Osteocyte (in vitro differentiated cells): ENCODE measurements at regions not wholly inside any gene's neighbourhood (a gene's known extent, or its start where the extent isn't known, plus 50 kb on each side); places are given as distances from the start of the nearest gene placed in this dataset.

Experiments used
- DNase-seq: peaks from one replicate; pipeline ENCODE4 v3.0.0; 2021; ENCODE audit warnings: mixed read lengths; ENCODE audit not compliant: unreplicated experiment; ENCODE audit errors: extremely low spot score
- H3K27ac Mint-ChIP-seq: one replicate; pipeline ENCODE4 v1.8.0; 2021; ENCODE audit warnings: mild to moderate bottlenecking, mixed read lengths; ENCODE audit not compliant: unreplicated experiment
- H3K27me3 Mint-ChIP-seq: one replicate; pipeline ENCODE4 v1.8.0; 2021; ENCODE audit warnings: mixed read lengths; ENCODE audit not compliant: unreplicated experiment
- H3K36me3 Mint-ChIP-seq: one replicate; pipeline ENCODE4 v1.8.0; 2021; ENCODE audit warnings: mixed read lengths; ENCODE audit not compliant: unreplicated experiment
- H3K4me1 Mint-ChIP-seq: one replicate; pipeline ENCODE4 v1.8.0; 2021; ENCODE audit warnings: mixed read lengths; ENCODE audit not compliant: unreplicated experiment
- H3K4me3 Mint-ChIP-seq: one replicate; pipeline ENCODE4 v1.8.0; 2021; ENCODE audit warnings: mild to moderate bottlenecking, moderate library complexity, mixed read lengths; ENCODE audit not compliant: unreplicated experiment
- H3K9me3 Mint-ChIP-seq: one replicate; pipeline ENCODE4 v1.8.0; 2021; ENCODE audit warnings: mixed read lengths; ENCODE audit not compliant: unreplicated experiment
- TF ChIP-seq, protein P1 (sequence below): fragments of 200-600 bp; sonication (generic); IDR thresholded peaks from 2 replicates; pipeline ENCODE4 v1.5.0; 2021; ENCODE audit warnings: antibody characterized with exemption, mild to moderate bottlenecking, moderate library complexity

DNA sequence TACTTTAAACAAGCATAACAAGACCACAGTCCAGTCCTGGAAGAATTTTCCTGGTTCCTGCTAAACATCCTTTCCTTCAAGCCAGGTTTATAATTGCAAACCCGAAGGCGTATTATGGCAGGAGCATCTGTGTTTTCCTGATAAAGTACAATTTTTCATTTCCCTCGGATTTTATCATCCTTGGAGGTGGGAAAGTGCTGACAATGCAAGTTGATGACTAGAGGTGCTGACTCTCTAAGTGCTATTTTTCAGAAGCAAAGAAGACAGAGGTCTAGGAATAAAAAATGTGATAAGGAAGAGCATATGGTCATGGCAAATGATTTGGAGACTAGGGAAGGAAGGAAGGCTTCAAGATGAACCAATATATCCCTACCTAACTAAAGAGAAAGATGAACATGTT lies 703.2 kb upstream of the LRRN3 start:
- DNase-seq = no peak
- TF ChIP-seq, protein P1, sequence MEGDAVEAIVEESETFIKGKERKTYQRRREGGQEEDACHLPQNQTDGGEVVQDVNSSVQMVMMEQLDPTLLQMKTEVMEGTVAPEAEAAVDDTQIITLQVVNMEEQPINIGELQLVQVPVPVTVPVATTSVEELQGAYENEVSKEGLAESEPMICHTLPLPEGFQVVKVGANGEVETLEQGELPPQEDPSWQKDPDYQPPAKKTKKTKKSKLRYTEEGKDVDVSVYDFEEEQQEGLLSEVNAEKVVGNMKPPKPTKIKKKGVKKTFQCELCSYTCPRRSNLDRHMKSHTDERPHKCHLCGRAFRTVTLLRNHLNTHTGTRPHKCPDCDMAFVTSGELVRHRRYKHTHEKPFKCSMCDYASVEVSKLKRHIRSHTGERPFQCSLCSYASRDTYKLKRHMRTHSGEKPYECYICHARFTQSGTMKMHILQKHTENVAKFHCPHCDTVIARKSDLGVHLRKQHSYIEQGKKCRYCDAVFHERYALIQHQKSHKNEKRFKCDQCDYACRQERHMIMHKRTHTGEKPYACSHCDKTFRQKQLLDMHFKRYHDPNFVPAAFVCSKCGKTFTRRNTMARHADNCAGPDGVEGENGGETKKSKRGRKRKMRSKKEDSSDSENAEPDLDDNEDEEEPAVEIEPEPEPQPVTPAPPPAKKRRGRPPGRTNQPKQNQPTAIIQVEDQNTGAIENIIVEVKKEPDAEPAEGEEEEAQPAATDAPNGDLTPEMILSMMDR = no peak
- Mint-ChIP-seq H3K36me3 (no peaks in the 10 kb centered on the region), H3K4me1 (peaks cover 11% of the 10 kb centered on the region), H3K9me3 (peaks cover 4% of the 10 kb centered on the region), H3K27me3 (no peaks in the 10 kb centered on the region), H3K27ac (no peak overlapping the region), H3K4me3 (no peak overlapping the region)

DNA sequence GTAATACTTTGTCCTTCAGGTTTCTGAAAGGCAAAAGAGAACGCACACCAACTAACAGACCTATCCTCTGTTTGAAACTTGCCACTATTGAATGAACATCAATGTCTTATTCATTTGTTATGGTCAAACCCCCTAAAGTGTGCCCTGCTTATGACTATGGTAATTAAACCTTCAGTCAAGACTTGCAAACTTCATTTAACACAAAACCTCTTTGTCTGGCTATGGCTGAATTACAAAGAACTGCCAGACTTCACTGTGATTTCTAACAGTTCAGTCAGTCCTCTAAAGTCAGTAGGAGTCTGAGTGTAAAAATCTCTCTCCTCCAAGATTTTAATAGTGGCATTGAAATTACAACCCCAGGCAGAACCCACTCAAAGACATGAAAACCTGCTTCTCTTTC lies 702.5 kb upstream of the LRRN3 start:
- TF ChIP-seq, protein P1 = no peak
- Mint-ChIP-seq H3K27ac (no peak overlapping the region), H3K27me3 (no peaks in the 10 kb centered on the region), H3K4me1 (peaks cover 11% of the 10 kb centered on the region), H3K9me3 (peaks cover 4% of the 10 kb centered on the region), H3K4me3 (no peak overlapping the region), H3K36me3 (no peaks in the 10 kb centered on the region)
- DNase-seq = no peak

DNA sequence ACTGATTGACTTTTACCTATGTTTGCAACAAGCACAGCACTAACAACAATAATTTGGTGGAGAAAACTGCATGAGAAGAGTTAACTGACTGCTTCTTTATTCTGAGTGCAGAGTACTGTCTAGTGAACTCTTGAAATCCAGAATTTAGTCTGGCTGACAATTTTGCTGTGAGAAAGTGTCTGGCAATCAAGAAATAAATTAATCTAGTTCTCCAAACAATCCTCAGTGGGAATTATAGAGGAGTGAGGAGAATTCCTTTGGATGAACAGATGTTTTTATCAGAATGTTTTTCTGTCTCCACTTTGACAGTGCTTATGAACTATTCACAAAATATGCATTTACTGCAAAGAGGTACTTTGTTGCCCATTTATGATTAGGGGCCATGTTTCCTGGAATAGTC lies 694.9 kb upstream of the LRRN3 start:
- no peak for DNase-seq
- no peak overlapping the region for H3K4me3 Mint-ChIP-seq
- H3K36me3 Mint-ChIP-seq = no peaks in the 10 kb centered on the region
- H3K27ac Mint-ChIP-seq = no peak overlapping the region
- TF ChIP-seq, protein P1 = no peak
- no peaks in the 10 kb centered on the region for H3K9me3 Mint-ChIP-seq
- H3K4me1 Mint-ChIP-seq = peaks cover 13% of the 10 kb centered on the region
- no peaks in the 10 kb centered on the region for H3K27me3 Mint-ChIP-seq

- Mint-ChIP-seq H3K27ac (no peak overlapping the region), H3K36me3 (no peaks in the 10 kb centered on the region), H3K9me3 (no peaks in the 10 kb centered on the region), H3K27me3 (no peaks in the 10 kb centered on the region), H3K4me1 (peaks cover 13% of the 10 kb centered on the region), H3K4me3 (no peak overlapping the region)
- DNase-seq = no peak
- TF ChIP-seq, protein P1 = no peak
Measured at GRCh38 chr7:110397927-110398660, 692.8 kb upstream of the LRRN3 start.

DNA sequence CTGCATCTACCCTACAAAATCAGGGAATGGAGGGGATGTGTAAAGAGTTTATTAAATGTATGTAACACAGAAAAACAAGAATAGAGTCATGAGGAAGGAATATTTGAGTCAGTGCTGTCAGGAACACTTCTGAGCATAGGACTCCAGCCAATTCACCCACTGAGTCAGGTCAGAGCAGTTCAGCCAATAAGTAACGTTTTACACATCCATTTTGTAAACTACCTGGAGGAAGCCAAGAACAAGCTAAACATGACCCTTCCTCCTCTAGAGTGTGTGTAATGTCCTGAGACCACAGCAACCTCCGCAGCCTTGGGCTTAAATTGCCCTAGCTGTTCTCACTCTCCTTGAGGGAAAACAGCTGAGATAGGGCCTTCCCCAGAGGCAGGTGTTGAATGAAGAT lies 691.5 kb upstream of the LRRN3 start:
- no peak overlapping the region for H3K4me3 Mint-ChIP-seq
- no peaks in the 10 kb centered on the region for H3K27me3 Mint-ChIP-seq
- TF ChIP-seq, protein P1 = no peak
- H3K27ac Mint-ChIP-seq = no peak overlapping the region
- no peak for DNase-seq
- H3K36me3 Mint-ChIP-seq = no peaks in the 10 kb centered on the region
- H3K4me1 Mint-ChIP-seq = peaks cover 18% of the 10 kb centered on the region
- H3K9me3 Mint-ChIP-seq = no peaks in the 10 kb centered on the region
